HG02885 (cell line): ENCODE measurements at regions not wholly inside any gene's neighbourhood (a gene's known extent, or its start where the extent isn't known, plus 50 kb on each side); places are given as distances from the start of the nearest gene placed in this dataset.
A peak's percentile ranks its signal among the peaks of the same experiment; 100 is the strongest.

ENCODE experiments used
- ATAC-seq: cut with Tn5 transposase; IDR thresholded peaks from one replicate; pipeline ENCODE4 v1.9.1; 2021; ENCODE audit warnings: mild to moderate bottlenecking; ENCODE audit not compliant: unreplicated experiment, poor library complexity

DNA sequence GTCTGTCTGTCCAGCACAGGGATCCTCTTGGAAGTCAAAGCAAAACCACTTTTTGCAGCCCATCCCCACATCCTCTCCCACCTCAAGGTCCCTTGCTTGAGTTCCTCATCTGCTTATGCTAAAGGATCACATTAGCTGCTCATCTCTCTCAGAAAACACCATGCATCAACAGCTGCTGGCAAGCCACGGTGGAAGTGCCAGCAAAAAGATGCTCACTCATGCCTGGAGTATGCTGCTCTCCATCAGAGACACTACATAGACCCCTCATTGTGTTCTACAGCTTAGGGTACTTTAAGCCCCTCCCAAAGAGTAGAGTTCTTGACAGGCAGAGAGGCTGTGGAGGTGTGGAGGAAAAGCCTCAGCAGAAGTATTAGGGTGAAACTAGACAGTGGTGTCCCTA, 94.6 kb upstream of the COL8A1 start:
- ATAC-seq, result no peak

DNA sequence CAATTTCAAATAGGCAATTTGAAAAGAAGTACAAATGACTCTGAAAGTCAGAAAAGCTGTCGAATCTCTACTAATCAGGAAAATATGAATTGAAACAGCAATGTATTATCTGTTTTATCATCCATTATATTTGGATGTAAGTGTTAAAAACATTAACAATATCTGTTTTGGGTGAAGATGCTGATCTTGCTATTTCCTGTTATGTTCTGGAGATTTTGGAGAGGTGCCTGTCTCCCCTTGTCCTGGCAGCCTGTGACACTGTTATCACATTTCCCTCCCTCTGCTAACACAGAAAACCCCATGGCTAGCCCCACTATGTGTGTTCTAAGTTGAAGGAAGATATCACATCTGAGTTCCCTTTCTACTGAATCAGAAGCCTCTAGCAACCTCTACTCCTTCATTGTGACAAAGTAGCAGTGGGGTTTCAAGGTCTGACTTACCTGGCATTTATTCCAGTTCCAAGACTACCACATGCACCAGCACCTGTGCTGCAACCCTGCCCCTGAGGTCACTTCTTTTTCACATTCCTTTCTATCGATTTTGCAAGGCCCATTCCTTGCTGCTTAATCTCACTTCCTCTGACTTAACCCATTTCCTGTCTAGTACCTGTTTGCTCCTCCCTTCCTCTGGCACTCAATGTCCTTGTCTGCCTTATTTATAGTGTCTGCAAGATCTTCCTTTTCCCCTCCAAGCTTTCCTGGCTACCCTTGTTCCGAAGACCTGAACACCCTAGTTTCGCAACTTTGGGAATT, 95.5 kb upstream of the COL8A1 start:
- peak; percentile 45 for ATAC-seq

DNA sequence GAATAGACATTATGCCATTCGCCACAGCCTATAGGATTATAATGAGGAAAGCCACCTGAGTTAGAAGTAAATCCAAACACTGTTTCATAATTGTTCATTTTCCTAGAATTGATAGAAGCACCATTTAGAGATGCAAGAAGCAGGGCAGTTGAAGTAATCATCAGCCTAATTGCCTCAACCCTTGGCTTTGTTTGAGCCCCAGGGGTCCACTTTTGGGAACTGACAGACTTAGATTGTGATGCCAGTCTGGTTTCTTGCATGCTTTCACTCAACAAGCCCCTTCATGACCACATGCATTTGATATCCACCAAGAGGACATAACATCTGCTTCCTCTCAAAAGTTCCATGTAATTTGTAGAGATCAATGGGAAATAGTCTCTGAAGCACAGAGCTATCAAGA, 97.2 kb upstream of the COL8A1 start:
- no peak for ATAC-seq

DNA sequence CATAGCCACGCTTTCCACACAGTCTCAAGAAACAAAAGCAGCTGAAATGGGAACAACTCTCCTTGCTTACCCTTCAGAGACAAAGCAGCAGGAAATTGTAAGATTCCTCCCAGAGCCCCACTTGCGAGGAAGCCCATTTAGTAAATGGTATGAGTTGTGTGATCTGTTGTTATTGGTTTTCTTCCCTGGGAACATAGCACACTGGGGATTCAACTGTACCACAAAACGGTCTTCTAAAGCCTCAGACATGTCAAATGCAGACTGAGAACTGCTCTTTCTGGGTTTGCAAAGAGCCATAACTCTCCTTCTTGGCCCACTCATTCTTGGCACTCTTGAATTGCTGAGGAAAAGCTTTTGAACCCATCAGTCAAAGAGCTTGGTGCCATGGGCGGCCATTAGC, 101.0 kb upstream of the COL8A1 start:
- no peak for ATAC-seq

DNA sequence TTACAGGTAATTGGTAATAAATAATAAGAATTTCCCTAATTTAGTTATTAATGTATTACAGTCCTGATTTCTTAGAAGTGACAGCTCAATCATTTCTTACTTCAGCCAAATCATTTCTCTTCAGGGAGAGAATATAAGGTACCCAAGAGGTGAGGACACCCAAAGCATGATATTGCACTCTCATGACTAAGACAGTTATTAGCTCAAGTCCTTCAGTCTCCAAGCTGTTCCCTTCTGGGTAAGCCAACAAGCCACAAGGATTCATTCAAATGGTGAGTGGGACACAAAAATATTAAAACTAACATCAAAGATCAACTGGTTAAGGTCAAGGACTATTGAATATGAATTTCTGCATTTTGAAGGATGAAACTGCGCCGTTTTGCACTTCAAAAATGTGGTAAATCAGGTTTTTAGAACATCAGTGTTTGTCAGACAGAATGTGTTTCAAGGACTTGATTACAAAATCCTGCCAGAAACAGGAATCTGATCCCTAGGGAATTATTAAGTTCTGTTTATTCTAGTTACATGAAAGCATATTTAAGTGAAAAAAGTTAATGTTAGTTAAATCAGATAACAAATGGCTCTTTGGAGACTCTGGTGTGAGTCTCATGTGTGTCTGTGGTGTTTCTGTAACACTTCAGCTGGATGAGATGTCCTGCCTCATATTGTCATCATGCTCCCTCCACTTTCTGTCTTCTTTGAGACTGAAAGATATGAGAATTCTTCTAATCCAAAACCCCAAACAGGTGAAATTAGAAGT, 101.7 kb upstream of the COL8A1 start:
- no peak for ATAC-seq

DNA sequence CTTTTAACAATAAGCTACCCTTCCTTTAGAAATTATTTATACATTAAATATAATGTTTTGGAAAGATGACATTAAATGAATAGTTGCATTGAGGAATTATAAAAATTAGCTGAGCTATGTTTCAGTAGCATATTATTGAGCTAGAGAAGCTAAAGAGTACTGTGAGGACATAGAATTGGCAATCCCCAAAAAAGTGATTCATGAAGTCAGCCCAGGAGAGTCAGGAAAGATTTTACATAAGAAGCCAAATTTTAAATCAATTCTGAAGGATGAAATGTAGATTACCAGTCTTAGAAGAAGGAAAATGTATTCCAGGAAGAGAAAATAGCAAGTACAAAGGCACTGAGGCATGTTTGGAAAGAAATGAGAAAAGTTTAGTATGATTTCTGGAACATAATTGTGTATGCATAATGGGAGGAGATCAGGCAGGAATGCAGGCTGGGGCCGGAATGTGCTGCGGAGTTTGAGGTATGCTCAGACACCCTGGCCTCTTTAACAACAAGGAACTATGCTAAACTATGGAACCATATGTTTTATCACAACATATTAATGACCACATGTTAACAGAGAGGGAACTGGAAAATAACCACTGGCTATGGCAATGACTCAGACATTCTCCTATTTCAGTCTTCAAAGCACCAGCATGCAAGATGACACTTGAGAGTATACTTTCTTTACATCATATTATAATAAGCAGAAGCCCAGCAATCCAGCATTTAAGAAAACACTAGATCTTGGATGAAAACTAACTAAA, 103.3 kb upstream of the COL8A1 start:
- peak; percentile 50 for ATAC-seq

DNA sequence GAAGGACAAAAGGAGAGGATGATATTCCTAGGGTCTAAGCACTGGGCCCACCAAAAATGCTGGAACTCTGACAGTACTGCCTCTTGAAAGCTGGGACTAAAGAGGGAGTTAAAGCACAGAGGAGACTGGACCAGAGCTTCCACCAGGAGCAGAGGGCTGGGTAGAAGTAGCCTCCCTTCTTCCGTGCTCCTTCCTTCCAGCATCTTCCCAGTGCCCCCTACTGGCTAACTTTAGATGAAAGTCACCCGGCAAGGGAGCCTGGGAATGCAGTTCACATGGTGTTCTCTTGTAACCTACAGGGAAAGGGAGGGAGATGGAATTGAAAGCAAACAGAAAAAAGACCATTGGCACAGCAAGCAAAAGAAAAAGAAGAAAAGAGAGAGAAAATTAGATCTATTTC, 106.1 kb upstream of the COL8A1 start:
- ATAC-seq, result peak; percentile 83

DNA sequence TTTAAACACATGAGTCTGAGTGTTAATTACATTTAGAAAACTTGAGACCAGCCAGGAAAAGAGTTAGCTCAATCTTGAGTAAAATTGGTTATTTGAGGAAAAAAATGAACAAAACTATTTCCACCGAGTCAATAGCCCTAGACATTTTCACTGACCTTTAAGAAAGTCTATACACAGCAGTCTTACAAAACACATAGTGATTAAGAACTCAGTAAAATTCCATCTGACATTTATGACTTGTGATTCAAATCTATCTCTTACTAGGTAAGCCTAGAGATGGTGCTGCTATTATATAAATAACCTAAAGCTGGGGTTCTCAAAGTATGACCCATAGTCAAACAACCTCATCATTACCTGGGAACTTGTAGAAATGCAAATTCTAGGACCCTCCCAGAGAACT, 109.1 kb upstream of the COL8A1 start:
- ATAC-seq, result no peak

DNA sequence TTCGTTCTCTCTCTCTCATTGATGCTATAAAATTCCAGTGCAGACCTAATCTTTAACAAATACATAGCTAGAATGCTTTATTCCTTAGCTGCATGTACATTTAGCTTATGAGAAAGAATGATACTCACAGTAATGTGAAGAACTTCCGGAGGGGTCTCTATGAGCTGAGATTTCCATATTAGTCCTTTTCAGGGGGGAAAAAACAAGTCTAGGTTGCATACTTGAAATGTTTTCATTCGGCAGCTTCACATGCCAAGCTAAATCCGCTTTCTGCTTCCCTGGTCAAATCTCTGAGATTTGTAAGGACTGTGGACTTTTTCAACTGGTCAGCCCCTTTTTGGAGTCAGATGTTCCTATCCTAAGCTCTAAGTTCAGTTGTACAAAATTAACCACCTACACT, 111.5 kb upstream of the COL8A1 start:
- no peak for ATAC-seq

DNA sequence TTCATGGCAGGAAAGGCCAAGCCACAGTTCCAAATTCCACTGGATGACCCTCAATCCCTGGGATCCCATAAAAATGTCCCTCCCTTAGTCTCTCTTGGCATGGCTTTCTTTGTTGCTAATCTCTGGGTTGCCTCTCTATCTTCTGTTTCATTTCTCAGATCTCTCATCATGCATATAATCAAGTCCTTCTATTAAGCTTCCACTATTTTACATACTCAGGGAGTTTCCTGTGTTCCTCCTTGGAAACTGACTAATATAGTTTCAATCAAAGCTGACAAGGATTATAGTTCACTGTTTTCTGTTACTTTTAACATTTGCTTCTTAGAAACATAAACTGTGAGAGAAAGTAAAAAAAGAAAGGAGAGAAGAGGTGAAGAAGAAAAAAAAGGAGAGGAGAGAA, 113.8 kb upstream of the COL8A1 start:
- no peak for ATAC-seq

DNA sequence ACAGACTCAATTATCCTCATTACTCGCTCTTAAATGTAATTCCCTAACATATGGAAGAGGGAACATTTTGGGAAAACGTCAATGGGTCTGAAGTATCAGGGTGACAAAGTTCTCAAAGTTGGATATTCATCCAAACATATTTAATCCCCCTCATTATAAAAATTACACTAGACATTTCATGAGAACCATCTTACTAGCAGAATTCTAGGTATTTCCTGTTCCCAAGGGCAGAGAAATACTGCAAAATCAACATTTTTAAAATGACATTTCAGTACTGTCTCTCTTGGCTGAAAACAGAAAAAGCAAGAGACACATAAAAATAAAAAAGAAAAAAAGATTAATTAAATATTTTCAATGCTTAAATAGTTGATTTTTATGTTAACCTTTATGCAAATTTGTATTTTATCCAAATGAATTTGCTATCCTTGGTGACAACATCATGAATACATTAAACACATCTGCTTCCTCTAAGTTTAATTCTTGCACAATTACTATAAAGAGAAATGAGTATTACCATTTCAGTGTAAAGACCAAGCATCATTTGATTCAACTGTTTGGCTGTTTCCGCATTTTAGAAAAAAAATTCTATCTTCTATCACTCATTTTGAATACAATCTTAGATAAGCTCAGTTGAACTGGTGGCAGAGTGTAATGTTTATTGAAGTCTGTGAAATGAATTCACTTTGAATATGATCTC, 114.8 kb upstream of the COL8A1 start:
- no peak for ATAC-seq

DNA sequence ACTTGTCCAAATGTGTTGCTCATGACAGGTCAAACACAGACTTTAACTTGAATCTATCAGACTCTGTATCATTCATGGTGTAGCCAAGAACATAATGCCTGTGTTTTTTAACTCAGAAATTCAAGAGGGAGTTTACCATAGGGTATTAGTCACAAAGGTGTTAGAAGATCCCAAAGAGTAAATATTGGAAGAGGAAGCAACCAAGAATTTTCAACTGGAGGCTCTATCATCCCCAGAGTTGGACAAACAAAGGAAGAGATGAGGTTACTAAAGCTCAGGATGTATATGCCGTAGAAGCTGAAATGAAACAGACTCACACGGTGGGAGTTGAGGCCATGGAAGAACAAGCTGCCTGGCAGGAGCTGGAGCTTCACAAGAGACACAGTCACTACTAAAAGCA, 116.2 kb upstream of the COL8A1 start:
- no peak for ATAC-seq

DNA sequence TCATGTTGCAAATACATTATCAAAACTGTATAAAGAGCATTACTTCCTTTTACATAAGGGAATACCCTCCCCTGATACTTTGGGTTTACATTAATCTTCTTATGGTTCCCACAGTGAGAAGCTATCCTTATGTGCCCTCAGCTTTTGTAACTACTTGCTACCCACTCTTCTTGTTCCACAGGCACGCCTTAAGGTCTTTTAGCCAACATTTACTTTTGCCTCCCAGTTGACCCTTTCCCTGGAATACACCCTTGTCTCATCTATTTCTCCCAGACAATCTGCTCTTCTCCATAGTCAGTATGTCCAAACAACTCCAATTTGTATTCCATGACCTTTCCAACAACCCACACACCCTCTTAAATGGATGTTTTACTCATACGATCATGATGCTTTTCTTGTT, 116.8 kb upstream of the COL8A1 start:
- no peak for ATAC-seq

DNA sequence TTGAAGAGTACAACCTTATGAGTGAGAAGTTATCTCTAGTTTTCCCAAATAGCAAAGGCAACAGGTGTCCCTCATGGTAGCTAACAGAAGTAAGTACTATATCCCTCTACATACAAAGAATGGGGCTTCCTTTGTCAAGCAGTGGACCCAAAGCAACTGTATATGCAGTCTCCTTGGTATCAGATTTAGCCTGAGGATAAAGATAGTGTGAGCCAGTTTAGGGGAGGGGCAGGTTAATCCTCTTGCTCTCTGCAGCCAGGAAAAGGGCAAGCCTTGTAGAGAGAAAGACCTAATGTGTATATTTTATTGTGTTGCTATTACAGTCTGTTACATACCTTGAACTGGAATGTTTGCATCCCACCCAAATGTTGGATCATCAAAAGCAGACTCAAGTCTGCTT, 117.9 kb upstream of the COL8A1 start:
- no peak for ATAC-seq

DNA sequence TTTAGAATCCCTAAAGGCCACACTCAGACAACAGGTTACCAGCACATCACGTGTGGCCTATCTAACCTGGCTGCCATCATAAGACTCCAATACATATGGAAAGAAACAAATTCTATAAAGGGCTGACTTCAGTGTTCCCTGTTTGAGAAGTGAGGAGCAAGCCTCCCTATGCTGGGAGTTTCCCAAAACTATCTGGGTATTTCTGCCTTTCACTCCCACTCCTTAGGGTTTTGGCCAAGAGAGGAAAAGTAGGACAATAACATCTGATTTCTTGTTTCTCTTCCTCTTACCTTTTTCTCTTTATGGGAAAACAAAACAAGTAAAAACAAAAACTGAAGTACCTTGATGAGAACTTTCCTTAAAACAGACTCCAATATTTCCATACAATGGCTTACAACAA, 121.5 kb upstream of the COL8A1 start:
- ATAC-seq, result no peak

DNA sequence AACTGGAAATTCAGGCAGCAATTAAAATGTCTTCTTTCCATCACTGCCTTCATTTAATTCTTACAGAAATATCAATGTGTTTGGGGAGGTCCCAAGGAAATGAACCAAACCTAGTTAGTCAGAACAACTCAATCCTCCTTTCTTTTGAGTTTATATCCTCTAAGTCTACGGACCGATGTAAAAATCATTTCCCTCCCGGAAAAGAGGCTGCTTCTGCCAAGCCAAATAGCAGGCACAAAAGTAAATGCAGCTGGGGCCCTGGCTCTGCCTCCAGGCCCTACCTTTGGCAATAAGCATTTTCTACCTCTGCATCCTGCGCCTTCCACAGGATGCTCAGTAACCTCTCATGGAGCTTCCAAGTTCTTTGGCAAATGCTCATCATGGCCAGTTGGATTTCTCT, 122.5 kb upstream of the COL8A1 start:
- no peak for ATAC-seq

DNA sequence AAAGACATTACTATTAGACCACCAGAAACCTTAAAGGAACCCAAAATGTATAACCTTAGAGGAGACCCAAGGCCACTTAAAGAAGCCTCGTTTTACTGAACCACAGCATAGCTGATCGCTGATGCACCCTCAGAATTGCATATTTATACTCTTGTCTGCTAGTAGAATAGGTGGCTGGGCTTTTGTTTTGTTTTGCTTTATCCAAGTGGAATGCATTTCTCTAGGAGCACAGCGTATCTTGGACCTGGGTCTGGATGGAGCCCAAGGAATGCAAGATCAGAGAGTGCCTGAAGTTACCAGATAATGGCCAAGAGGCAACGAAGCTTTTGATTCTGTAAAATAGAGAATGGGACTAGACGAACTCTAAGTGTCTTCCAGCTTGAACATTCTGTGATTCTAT, 129.2 kb upstream of the COL8A1 start:
- ATAC-seq, result no peak

DNA sequence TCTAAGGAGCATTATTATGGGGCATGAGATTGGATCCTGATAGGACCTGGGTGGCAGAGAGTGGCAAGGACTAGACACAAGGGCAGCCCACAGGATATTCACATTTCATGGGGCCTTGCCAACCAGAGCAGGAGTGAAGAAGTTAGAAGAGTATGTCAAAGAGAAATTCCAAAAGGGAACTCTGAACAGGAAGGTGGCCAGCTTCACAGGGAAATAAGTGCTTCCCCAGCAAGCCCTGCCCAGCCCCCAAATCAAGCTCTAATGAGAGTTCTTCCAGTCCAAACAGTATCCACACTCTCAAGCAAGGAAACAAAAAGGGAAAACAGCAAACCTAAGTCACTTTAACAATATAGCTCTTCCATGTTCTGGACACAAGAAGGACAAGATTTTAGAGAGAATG, 130.2 kb upstream of the COL8A1 start:
- no peak for ATAC-seq

DNA sequence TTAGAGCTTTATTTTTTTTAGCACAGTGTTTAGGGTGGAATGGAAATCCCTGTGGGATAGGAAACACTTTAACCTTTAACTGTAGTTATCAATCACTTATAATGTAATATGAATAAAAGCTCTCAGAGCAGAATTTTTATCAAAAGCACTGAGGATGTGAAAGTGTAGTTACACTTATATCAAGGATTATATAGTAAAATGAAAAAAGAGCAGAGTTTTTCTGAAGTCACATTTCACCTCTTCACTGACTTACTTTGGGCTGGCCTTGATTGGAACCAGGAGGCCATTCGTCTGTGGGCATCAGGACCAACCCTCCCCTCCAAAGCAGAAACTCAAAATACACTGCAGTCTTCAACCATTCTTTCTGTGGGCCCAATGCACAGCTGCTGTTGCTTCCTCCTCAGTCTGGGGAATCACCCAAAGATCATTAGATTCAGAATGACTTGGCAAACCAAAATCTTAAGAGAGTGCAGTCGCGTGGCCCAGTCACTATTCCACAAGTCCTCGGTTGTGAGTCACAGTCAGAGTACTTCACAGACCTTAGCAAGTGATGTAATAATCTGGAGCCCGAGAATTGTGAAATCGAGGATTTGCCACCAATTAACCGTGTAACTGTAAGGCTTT, 132.6 kb upstream of the COL8A1 start:
- ATAC-seq, result peak; percentile 99

DNA sequence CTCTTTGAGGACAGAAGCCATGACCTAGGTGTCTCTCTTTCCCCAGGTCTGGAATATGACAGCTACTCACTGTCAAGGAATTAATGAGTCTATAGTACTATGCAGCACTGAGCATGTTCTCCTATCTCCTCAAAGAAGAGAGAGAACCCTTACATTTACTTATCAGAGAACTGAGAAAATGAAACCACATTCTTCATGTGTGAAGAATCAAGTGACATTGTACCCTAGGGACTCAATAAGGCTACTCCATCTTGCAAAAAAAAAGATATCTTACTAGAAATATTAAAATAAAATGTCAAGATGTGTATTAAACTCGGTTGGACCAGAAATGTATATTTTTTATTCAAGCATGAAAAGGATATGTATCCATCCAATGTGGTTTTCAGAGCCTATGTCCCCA, 133.2 kb upstream of the COL8A1 start:
- ATAC-seq, result peak; percentile 27
